Activated CD8-positive, alpha-beta memory T cell treated with anti-CD3 and anti-CD28 coated beads for 36 hours (primary cell): ENCODE measurements at regions not wholly inside any gene's neighbourhood (a gene's known extent, or its start where the extent isn't known, plus 50 kb on each side); places are given as distances from the start of the nearest gene placed in this dataset.
"Not testable (repeated sequence)": the region's sequence is repeated elsewhere in the genome, so short reads cannot be mapped to it uniquely, and the experiment has no call there.

Experiments used
- CTCF ChIA-PET: fragments of 350-600 bp; sonication (Branson Sonifier 250); formaldehyde crosslinking; loops from one replicate; lab custom pipeline; 2021; ENCODE audit warnings: antibody characterized with exemption; lab: Charles Lee
- POLR2A ChIA-PET: fragments of 350-600 bp; sonication (Branson Sonifier 250); formaldehyde crosslinking; loops from one replicate; lab custom pipeline; 2021; ENCODE audit warnings: antibody characterized with exemption; lab: Charles Lee

DNA sequence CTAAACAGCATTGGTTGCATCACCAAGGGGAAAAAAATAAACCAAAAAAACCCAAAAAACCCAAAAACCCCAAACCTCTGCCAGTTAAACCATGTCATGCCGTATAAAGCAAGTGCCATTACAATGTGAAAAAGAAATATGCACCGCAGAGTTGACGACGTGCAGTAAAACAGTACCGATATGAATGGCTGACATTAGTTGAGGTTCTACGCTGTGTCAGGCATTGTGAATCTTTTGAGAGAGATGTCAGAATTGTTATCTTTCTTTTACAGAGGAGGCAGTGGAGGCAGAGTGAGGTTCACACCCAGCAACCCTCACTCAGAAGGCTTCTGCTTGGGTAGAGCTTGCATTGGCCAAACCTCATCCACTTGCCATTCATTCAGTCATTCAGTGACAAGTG, 306.5 kb upstream of the PLGLB2 start:
- CTCF ChIA-PET, POLR2A ChIA-PET: not testable (repeated sequence)

DNA sequence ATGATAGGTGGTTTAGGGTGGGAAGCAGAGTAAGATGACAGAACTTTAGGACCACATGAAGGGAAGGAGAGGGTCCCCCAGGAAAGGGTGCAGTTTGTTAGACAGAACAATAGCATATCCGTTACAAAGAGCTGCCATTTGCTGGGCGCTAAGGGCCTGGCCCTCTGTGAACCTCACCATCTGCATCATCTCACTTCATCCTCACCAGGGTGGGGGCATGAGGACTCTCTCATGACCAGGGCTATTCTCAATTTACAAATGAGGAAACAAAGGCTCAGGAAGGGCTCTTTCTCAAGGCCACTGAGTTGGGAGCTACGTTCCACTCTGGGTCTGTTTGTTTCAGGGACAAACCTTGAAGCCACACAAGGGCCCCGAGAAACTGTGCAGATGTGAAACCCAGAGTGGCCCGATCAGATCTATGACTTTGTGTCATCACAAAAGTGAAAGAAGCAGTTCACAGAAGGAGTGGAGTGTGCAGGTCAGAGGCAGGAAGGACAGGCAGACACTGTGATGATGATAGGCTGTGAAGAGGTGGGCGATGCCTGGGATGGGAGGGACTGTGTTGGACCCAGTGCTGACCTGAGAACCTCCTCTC, 304.8 kb upstream of the PLGLB2 start:
- POLR2A ChIA-PET, CTCF ChIA-PET: not testable (repeated sequence)

DNA sequence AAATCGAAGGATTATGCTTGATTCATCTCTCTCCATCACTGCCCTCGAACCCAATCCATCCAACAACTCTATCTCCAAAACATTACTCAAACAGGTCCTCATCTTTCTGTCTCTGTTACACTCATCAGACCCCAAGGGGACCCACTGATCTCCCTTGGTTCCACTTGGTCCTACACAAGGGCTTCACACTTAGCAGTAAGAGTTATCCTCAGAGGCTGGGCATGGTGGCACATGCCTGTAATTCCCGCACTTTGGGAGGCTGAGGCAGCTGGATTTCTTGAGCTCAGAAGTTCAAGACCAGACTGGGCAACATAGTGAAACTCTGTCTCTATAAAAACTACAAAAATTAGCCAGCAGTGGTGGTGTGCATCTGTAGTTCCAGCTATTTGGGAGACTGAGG, 302.9 kb upstream of the PLGLB2 start:
- CTCF ChIA-PET, POLR2A ChIA-PET: not testable (repeated sequence)

DNA sequence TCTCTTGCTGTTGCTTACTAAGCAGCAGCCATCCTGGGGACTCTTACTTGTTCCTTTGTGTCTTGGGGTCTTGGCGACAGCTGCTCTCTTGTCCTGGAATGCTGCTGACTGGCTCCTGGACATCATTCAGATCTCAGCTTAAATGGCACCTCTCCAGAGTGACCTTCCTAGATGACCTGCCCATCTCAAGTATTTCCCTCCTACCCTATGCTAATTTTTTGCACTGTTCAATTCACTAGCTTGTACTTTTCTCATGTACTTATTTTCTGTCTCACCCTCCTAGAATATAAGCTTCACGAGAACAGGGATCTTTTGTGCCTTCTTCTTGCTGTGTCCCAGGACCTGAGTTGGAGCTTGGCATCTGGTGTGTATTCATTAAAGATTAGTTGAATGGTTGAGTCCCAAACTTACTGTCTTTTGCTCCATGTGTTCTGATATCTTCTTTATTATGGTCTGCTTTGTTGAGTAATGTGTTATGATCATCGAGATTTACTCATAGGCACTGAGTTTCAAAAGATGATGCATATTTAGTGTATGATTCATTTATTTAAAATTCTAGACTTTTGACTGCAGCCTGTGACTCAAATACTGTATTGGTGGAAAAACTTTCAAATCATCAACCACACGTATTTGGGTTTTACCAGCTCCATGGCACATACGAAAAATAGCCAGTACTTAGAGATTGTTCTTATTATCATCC, 302.1 kb upstream of the PLGLB2 start:
- CTCF ChIA-PET, POLR2A ChIA-PET: not testable (repeated sequence)

DNA sequence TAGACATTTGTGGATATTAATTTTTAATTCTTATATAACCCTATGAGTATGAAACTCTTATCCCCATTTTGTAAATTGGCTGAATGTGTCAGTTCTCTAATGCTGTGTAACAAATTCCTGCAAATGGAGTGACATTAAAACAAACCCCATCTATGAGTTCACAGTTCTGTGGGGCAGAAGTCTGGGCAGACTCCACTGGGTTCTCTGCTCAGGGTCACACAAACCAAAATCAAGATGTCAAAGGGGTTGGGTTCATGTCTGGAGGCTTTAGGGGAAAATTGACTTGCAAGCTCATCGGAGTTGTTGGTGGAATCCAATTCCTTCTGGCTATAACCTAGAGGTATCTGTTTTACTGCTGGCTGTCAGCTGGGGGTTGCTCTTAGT, 301.6 kb upstream of the PLGLB2 start:
- POLR2A ChIA-PET, CTCF ChIA-PET: not testable (repeated sequence)

DNA sequence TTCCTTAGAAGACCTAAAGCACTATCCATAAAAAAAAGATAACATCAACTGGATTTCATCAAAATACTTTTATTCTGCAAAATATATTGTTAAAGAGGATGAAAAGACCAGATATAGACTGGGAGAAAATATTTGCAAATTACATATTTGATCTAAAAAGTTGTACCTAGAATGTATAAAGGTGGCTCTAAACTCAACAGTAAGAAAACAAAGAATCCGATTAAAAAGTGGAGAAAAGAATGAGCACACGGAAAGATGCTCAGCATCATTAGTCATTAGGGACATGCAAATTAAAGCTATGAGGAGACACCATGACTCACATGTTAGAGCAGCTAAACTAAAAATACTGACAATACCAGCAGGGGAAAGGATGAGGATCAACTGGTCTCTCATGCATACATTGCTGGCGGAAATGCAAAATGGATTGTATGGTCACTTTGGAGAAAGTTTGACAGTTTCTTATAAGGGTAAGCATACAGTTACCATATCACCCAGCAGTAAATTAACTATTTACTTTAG, 298.4 kb upstream of the PLGLB2 start:
- CTCF ChIA-PET, POLR2A ChIA-PET: not testable (repeated sequence)

DNA sequence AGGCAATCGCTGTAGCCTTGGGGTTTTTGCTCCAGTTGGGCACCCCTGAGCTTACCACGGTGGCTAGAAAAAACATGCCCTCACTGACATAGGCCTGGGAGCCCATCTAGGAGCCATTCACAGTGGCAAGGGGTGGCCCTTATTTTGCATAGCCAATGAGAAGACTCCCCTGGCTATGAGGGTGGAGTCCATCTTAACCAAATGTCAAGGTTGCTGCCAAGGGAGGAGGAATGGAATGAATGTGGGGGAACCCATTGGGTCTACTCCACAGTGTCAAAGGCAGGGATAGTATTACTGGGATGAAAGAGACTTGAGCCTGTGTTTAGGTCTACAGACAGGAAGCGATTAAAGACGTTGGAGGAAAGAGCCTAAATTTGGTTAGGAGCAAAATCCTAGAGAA, 295.7 kb upstream of the PLGLB2 start:
- POLR2A ChIA-PET, CTCF ChIA-PET: not testable (repeated sequence)

DNA sequence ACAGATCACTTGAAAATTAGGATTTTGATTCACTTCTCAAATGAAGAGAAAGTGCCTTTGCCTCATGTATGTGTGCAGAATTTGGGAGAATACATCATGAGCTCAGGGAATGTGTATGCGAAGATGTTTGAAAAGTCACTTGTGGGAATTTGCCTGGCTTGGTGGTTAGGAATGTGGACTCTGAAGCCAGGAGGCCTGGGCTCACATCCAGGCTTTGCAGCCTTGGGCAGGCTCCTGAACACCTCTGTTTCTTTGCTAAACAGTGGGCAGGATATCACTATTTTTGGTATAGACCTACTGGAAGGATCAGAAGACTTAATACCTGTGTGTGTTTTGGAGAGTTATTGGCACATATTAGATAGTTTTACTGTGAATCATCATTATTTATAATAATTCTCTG, 295.0 kb upstream of the PLGLB2 start:
- POLR2A ChIA-PET, CTCF ChIA-PET: not testable (repeated sequence)

DNA sequence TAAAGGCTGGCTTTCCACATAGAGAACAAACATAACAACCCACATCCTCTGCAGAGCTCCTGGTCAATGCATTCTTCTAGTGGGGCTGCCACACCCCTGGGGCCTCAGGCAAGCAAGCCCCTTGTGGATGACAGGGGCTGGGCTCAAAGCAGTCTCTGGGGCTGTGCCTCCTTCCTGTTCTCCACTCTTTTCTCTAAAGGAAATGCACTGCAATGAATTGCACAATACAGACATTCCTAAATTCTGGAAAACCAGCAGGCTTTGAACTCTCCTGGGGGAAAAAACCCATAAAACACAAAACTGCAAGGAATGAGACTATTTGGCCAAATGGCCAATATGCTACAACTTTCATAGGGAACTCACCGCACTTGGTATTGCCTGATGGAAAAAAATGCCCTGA, 293.9 kb upstream of the PLGLB2 start:
- CTCF ChIA-PET, POLR2A ChIA-PET: not testable (repeated sequence)

DNA sequence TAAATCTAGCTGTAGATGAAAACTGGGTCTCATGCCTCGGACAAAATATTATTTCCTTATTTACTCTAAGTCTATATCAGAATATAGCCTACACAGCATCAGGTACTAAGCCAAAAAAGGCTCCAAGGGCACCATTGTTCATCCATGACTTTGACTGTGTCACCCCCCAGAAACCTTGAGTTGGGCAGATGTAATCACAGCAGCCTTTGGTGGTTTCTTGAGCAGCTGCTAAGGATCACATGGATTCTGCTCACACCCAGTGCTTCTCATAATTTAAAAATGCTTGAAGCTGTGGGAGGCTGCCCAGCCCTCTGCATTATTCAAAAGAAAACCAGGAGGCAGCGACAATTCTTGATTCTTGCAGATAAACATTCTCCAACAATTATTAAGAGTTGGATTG, 293.5 kb upstream of the PLGLB2 start:
- POLR2A ChIA-PET, CTCF ChIA-PET: not testable (repeated sequence)

DNA sequence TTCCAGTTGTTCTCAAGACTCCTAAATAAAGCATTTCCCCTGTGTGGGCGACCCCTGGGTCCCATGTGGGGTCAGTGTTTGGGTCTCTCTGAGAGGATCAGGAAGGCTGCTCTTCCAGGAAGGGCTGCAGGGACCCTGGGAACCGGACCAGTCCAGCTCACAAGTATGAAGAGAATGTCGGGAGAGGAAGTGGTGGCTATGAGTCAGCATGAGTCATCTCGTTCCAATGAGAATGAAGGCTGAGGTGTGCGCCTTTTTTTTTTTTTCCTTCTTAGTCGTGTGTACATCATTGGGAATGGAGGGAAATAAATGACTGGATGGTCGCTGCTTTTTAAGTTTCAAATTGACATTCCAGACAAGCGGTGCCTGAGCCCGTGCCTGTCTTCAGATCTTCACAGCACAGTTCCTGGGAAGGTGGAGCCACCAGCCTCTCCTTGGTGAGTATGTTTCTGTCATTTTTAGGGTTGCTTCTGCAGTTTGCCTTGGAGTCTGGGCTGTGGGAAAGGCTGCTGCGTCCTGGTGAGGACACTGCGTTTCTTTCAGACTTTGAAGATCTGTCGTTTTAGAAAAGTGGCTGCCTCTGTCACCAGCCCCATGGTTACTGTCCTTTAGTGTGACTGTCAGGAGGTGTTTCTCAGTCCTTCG, 292.6 kb upstream of the PLGLB2 start:
- CTCF ChIA-PET, POLR2A ChIA-PET: not testable (repeated sequence)

DNA sequence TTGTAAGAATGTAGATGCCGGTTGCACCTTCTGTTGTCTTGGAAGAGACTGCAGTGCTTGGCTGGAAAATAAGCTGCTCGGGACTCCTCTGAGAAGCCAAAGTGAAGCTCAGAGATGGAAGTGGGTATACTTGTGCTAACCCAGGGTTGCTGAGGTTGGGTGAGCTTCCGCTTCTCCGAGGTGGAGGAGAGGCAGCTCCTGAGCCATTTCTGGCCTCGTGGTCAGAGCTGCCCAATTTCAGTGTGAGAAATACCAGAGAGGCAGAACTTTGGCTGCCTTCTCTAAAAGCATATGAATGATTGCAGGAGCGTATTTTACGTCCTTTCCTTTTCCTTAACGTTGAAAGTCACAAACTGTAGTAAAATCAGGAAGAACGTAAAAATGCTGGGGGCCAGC, 292.0 kb upstream of the PLGLB2 start:
- POLR2A ChIA-PET, CTCF ChIA-PET: not testable (repeated sequence)

DNA sequence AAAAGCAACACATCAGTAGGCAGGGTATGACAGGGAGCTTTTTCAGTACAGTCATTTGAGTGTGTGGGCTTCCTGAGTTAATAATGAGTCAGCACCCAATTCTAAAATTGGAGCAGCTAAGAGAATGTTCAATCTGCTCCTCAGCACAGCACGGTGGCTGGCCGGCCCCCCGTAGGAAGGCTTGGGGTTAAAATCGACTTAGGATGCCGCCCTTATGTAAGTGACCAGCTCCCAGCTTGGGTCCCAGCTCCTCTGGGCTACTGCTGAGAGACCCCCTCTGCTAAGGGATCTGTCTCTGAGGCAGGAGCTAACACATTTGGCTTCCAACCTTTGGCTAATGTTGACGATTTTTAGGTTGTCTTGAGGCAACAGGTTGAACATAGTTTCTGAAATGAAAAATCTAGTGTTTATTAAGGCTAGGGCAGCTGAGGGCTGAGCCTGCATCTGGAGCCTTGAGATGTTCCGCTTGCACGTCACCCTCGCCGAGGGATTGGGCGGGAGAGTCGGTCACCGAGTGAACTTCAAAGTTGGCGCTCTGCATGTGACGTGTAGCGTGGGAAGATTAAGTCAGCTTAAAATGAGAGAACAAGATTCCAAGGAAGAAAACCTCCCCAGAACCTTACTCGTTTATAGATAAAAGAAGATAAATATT, 291.3 kb upstream of the PLGLB2 start:
- POLR2A ChIA-PET, CTCF ChIA-PET: not testable (repeated sequence)

DNA sequence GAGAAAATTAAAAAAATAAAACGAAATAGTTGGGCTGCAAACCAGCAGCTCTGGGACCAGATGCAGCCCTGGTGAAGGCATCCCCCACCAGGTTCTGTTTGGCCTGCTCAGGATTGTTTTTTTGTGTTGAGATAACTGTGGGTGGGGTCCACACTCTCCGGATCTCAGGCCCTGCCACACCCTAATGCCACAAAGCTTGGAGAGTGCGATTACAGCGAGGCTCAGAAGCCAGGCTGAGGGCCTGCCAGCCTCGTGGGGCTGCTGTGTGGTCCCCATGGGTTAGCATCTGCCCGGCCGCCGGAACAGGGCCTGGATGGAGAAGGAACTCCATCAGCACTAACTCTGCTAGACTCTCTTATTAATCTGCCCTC, 290.8 kb upstream of the PLGLB2 start:
- CTCF ChIA-PET, POLR2A ChIA-PET: not testable (repeated sequence)

DNA sequence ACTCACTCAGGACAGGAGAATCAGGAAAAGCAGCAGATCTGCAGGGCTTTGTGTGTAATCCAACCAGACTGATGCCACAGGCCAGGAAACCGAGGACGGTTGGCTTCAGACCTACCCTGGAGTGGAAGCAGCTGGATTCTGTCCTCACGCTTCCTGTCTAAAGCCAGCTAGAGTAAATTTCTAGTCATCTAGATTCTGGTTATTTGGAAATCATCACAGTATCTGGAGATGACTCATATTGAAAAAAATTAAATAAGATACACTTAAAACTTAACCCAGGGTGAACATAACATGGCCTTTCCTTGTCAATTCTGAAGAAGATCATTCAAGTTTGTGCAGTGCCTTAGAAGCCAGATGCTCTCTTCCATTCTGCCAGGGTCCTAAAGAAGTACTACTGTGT, 288.9 kb upstream of the PLGLB2 start:
- POLR2A ChIA-PET, CTCF ChIA-PET: not testable (repeated sequence)

DNA sequence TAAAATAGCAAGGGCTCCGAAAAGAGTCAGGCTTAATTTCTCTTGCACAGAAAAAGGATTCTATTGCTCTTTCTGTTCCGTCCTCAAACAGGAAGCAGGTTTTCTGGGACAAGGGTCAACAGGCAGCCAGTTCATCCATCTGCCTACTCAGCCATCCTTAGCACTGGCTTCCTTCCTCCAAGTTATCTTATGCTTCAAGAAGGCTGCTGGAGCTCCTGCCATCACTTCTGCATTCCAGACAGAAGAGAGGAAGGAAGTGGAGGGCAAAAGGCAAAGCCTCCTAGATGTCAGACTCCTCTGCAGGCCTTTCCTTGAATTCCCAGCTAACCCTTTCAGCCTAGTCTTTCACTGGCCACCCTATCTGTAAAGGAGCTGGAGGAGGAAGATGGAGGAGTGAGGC, 287.8 kb upstream of the PLGLB2 start:
- POLR2A ChIA-PET, CTCF ChIA-PET: not testable (repeated sequence)

DNA sequence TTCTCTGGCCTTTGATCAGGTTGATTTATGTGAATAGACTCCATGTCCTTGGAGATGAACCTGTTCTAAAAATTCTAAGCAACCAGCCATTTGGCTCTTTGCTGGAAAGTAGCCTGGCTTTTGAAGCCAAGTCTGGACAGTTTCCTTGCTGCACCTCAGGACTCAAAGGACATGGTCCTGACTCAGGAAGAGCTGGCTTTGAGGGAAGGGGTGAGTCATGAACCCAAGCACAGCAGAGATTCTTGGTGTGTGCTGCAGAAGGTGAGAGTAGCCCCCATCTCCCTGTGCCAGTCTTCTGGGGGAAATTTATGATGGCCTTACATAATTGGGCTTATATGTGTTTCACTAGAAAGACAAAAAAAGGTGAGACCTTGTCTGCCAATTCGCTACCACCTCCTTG, 287.2 kb upstream of the PLGLB2 start:
- CTCF ChIA-PET, POLR2A ChIA-PET: not testable (repeated sequence)

DNA sequence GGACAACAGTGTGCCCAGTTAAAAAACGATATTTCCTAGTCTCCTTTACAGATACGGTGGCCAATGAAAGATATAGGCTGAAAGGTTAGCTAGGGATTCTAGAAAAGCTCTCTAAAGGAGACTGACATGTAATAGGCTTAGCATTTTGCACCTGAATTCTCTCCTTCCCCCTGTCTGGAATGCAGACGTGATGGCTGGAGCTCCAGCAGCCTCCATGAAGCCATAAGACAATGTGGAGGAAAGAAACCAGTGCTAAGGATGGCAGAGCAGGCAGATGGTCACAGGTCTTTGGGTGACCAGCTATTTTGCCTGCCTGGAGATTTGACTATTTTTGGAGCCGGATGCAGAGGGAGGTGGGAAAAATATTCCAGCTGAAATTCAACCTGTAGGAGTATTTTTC, 286.2 kb upstream of the PLGLB2 start:
- POLR2A ChIA-PET, CTCF ChIA-PET: not testable (repeated sequence)

DNA sequence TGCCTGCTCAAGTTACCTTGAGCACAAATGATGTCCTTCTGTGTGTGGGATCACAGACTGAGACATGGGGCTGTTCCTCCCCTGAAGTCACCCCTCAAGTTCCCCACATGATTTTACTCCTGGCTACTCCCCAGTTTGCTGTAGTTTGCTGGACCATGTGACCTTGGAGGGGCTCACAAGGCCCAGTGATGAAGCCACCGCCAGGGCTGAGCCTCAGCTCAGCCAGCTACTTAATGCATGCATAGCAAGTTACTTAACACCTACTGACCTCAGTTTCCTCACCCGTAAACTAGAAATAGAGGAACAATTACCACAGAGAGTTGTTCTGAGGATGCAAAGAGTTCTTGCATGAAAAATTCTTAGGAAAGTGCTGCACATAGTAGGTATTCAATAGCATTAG, 283.7 kb upstream of the PLGLB2 start:
- POLR2A ChIA-PET, CTCF ChIA-PET: not testable (repeated sequence)

DNA sequence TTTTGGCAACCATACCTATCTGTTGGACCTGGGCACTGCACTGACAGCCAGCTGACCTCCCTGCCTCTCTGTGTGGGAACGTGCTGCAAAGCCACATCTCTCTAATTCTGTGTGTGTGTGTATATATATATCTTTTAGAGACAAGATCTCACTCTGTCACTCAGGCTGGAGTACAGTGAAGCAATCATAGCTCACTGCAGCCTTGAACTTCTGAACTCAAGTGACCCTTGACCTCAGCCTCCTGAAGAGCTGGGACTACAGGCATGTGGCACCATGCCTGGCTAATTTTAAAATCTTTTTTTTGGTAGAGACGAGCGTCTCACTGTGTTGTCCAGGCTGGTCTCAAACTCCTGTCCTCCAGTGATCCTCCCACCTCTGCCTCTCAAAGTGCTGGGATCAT, 282.2 kb upstream of the PLGLB2 start:
- CTCF ChIA-PET, POLR2A ChIA-PET: not testable (repeated sequence)
